Neural cell (in vitro differentiated cells): ENCODE measurements at regions not wholly inside any gene's neighbourhood (a gene's known extent, or its start where the extent isn't known, plus 50 kb on each side); places are given as distances from the start of the nearest gene placed in this dataset.

Experiments used
- H2AFZ ChIP-seq: fragments of 200-600, 300-800 bp; sonication (generic), shearing (Covaris generic); 2 replicates; pipeline ENCODE4 v1.6.0; 2014; ENCODE audit warnings: low read depth, mild to moderate bottlenecking, antibody characterized with exemption, low read length, moderate library complexity
- H3F3A ChIP-seq: fragments of 200-600 bp; shearing (Covaris generic); 2 replicates; pipeline ENCODE4 v1.6.1; 2016; ENCODE audit warnings: mild to moderate bottlenecking, moderate library complexity, mixed read lengths, antibody characterized with exemption, low read length; ENCODE audit not compliant: insufficient read depth, poor library complexity, severe bottlenecking
- H3K27ac ChIP-seq: fragments of 200-600, 300-800 bp; sonication (generic), shearing (Covaris generic); 2 replicates; pipeline ENCODE4 v1.5.1; 2014; ENCODE audit warnings: mild to moderate bottlenecking, low read length, moderate library complexity
- H3K27me3 ChIP-seq: fragments of 300-800, 200-600 bp; sonication (generic), shearing (Covaris generic); 2 replicates; pipeline ENCODE4 v1.6.0; 2014; ENCODE audit warnings: mild to moderate bottlenecking, low read depth, low read length, moderate library complexity; ENCODE audit not compliant: insufficient read depth
- H3K36me3 ChIP-seq: fragments of 300-800, 200-600 bp; sonication (generic), shearing (Covaris generic); 2 replicates; pipeline ENCODE4 v1.5.1; 2014; ENCODE audit warnings: mild to moderate bottlenecking, antibody characterized with exemption, low read length, moderate library complexity; ENCODE audit not compliant: insufficient read depth
- H3K4me2 ChIP-seq: fragments of 300-800, 200-600 bp; sonication (generic), shearing (Covaris generic); 2 replicates; pipeline ENCODE4 v1.6.0; 2014; ENCODE audit warnings: mild to moderate bottlenecking, low read length
- H3K4me3 ChIP-seq: fragments of 300-800, 200-600 bp; sonication (generic), shearing (Covaris generic); 2 replicates; pipeline ENCODE4 v1.5.1; 2014; ENCODE audit warnings: mild to moderate bottlenecking, low read length, moderate library complexity
- H3K79me2 ChIP-seq: fragments of 200-600 bp; shearing (Covaris generic); replicated peaks from 2 replicates; pipeline ENCODE4 v1.6.0; 2014; ENCODE audit warnings: mild to moderate bottlenecking, low read length, moderate library complexity; ENCODE audit not compliant: insufficient read depth
- H3K9ac ChIP-seq: fragments of 300-800, 200-600 bp; sonication (generic), shearing (Covaris generic); 2 replicates; pipeline ENCODE4 v1.6.1; 2016; ENCODE audit warnings: mild to moderate bottlenecking, low read length, mixed read lengths
- H3K9me2 ChIP-seq: fragments of 200-600 bp; shearing (Covaris generic); 2 replicates; pipeline ENCODE4 v1.6.1; 2016; ENCODE audit warnings: mild to moderate bottlenecking, low read length, mixed read lengths; ENCODE audit not compliant: insufficient read depth
- H3K9me3 ChIP-seq: fragments of 200-600, 300-800 bp; sonication (generic), shearing (Covaris generic); 2 replicates; pipeline ENCODE4 v1.6.1; 2016; ENCODE audit warnings: mild to moderate bottlenecking, mixed run types, low read length, moderate library complexity, mixed read lengths
- H4K20me1 ChIP-seq: fragments of 200-600 bp; shearing (Covaris generic); 2 replicates; pipeline ENCODE4 v1.6.1; 2016; ENCODE audit warnings: mild to moderate bottlenecking, mixed run types; ENCODE audit not compliant: insufficient read depth
- CTCF ChIP-seq: fragments of 450-650 bp; IDR thresholded peaks from 2 replicates; pipeline ENCODE4 v1.5.1; 2014; ENCODE audit warnings: antibody characterized with exemption, mild to moderate bottlenecking, moderate library complexity; ENCODE audit not compliant: poor library complexity, severe bottlenecking
- EP300 ChIP-seq: fragments of 450-650 bp; conservative IDR thresholded peaks from 2 replicates; pipeline ENCODE4 v1.6.1; 2014; ENCODE audit warnings: antibody characterized with exemption, mild to moderate bottlenecking, moderate library complexity; ENCODE audit not compliant: poor library complexity, severe bottlenecking
- EZH2 ChIP-seq: fragments of 200-600, 300-800 bp; shearing (Covaris generic), sonication (generic); IDR thresholded peaks from 2 replicates; pipeline ENCODE4 v1.6.1; 2014; ENCODE audit warnings: antibody characterized with exemption, low read length, borderline replicate concordance, mild to moderate bottlenecking; ENCODE audit not compliant: insufficient read depth, poor library complexity, severe bottlenecking
- MXI1 ChIP-seq: fragments of 450-650 bp; conservative IDR thresholded peaks from 2 replicates; pipeline ENCODE4 v1.6.1; 2014; ENCODE audit warnings: antibody characterized with exemption, mild to moderate bottlenecking; ENCODE audit not compliant: poor library complexity, severe bottlenecking
- POLR2AphosphoS5 ChIP-seq: IDR thresholded peaks from 2 replicates; pipeline ENCODE4 v1.6.1; 2012
- RAD21 ChIP-seq: fragments of 450-650 bp; conservative IDR thresholded peaks from 2 replicates; pipeline ENCODE4 v1.6.1; 2014; ENCODE audit warnings: antibody characterized with exemption, mild to moderate bottlenecking, moderate library complexity
- SMC3 ChIP-seq: fragments of 450-650 bp; conservative IDR thresholded peaks from 2 replicates; pipeline ENCODE4 v1.6.1; 2014; ENCODE audit warnings: antibody characterized with exemption, mild to moderate bottlenecking, moderate library complexity; ENCODE audit not compliant: poor library complexity
- TAF1 ChIP-seq: IDR thresholded peaks from 2 replicates; pipeline ENCODE4 v1.6.1; 2012; ENCODE audit warnings: low read depth
- TF ChIP-seq, protein P1 (sequence below): IDR thresholded peaks from 2 replicates; pipeline ENCODE4 v1.6.1; 2012; ENCODE audit warnings: borderline replicate concordance

DNA sequence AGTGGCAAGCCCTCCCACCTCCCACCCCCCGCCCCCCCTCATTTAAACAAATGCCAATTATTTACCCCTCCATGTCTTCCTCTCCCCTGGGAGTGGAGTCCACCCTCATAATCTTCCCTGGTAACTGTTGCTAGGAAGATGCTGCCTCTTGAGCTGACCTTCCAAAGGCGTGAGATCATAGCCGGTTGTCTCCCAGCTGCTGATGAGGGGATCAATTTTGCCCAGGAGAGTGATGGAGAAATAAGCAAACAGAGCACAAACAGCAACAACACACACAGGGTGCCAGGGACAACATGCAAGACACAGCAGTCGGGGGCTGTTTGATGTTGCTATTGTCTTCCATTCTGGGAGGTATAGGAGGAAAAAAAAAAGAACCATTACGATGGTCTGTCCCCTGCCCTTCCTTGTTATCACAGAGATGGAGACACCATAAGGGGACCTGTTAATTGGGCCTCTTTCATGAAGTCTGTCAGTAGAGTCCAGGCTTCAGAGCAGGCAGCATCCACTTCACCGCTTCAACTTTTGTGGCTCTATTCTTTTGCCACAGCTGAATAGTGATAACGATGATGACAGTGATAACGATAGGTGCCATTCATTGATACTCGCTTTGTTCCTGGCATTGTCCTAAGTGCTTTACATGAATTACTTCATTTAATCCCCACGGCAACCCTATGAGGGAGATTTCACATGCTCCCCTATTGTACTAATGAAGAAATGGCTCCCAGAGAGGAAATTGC, 76.9 kb upstream of the RGMA start:
- Histone ChIP-seq H3K36me3 (no peaks in the 10 kb centered on the region), H2AFZ (no peak overlapping the region), H3K27ac (no peak overlapping the region), H3F3A (no peaks in the 10 kb centered on the region), H3K9me2 (no peaks in the 10 kb centered on the region), H3K9me3 (no peaks in the 10 kb centered on the region), H3K79me2 (no peaks in the 10 kb centered on the region), H3K4me3 (no peak overlapping the region), H4K20me1 (no peaks in the 10 kb centered on the region), H3K27me3 (no peaks in the 10 kb centered on the region), H3K4me2 (no peak overlapping the region), H3K9ac (no peak overlapping the region)
- TF ChIP-seq TAF1, result no peak
- TF ChIP-seq, protein P1, sequence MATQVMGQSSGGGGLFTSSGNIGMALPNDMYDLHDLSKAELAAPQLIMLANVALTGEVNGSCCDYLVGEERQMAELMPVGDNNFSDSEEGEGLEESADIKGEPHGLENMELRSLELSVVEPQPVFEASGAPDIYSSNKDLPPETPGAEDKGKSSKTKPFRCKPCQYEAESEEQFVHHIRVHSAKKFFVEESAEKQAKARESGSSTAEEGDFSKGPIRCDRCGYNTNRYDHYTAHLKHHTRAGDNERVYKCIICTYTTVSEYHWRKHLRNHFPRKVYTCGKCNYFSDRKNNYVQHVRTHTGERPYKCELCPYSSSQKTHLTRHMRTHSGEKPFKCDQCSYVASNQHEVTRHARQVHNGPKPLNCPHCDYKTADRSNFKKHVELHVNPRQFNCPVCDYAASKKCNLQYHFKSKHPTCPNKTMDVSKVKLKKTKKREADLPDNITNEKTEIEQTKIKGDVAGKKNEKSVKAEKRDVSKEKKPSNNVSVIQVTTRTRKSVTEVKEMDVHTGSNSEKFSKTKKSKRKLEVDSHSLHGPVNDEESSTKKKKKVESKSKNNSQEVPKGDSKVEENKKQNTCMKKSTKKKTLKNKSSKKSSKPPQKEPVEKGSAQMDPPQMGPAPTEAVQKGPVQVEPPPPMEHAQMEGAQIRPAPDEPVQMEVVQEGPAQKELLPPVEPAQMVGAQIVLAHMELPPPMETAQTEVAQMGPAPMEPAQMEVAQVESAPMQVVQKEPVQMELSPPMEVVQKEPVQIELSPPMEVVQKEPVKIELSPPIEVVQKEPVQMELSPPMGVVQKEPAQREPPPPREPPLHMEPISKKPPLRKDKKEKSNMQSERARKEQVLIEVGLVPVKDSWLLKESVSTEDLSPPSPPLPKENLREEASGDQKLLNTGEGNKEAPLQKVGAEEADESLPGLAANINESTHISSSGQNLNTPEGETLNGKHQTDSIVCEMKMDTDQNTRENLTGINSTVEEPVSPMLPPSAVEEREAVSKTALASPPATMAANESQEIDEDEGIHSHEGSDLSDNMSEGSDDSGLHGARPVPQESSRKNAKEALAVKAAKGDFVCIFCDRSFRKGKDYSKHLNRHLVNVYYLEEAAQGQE, result no peak
- no peak for TF ChIP-seq MXI1
- no peak for TF ChIP-seq CTCF
- TF ChIP-seq POLR2AphosphoS5, result peak; percentile 52
- no peak for TF ChIP-seq RAD21
- no peak for TF ChIP-seq EZH2

- Histone ChIP-seq H3K9me3 (no peaks in the 10 kb centered on the region), H2AFZ (no peak overlapping the region), H3K36me3 (no peaks in the 10 kb centered on the region), H3K79me2 (no peaks in the 10 kb centered on the region), H3F3A (no peaks in the 10 kb centered on the region), H3K4me3 (no peak overlapping the region), H4K20me1 (no peaks in the 10 kb centered on the region), H3K27ac (no peak overlapping the region), H3K27me3 (no peaks in the 10 kb centered on the region), H3K9me2 (no peaks in the 10 kb centered on the region), H3K4me2 (no peak overlapping the region), H3K9ac (no peak overlapping the region)
- TF ChIP-seq SMC3, result no peak
- TF ChIP-seq, protein P1, result no peak
- no peak for TF ChIP-seq CTCF
- TF ChIP-seq EZH2, result no peak
- no peak for TF ChIP-seq RAD21
- TF ChIP-seq MXI1, result no peak
- no peak for TF ChIP-seq POLR2AphosphoS5
- TF ChIP-seq EP300, result no peak
Observed at GRCh38 chr15:93164409-93164808, 75.4 kb upstream of the RGMA start.
